ENCODE measurements at regions not wholly inside any gene's neighbourhood (a gene's known extent, or its start where the extent isn't known, plus 50 kb on each side); places are given as distances from the start of the nearest gene placed in this dataset.
"Not testable (repeated sequence)": the region's sequence is repeated elsewhere in the genome, so short reads cannot be mapped to it uniquely, and the experiment has no call there.

- DNase-seq = no peak
Measured at GRCh38 chr21:28333578-28334075, 659.0 kb downstream of the LTN1 start.

GRCh38 chr21:28332796-28333195 is 659.9 kb downstream of the LTN1 start:
- DNase-seq = no peak

DNA sequence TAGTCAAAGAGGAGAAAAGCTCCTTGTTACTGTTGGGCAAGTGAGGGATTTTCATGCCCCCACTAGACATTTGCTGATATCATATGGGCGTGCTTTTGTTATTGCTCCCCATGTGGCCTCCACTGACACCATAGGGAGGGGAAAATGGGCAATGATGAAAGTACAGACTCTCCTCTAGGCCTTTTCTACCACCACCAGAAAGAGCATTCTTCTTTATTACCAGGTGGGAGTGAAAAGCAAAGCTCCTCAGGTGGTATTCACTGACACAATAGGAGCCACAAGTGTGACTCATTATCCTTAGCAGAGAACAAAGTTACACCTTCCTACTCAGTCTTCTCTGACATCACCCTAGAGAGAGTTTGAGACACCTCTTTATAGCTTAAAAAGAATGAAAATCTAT is 667.1 kb downstream of the LTN1 start:
- no peak for DNase-seq

DNA sequence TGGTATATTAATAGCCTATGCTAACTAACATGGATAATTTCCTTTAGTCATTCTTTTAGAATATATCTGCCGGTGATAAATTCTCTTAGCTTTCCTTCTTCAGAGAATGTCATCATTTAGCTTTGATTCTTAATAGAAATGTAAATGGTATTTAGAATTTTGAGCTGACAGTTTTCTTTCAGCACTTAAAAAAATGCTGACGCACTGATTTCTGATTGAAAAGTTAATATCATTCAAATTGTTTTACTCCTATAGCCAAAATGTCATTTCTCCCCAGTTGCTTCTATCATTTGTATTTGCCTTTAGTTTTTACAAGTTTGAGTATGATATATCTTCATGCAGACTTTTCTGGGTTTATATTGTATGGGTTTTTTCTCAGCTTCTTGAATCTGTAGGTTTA is 668.0 kb downstream of the LTN1 start:
- no peak for DNase-seq

- DNase-seq = no peak
Measured at GRCh38 chr21:28317177-28317950, 675.3 kb downstream of the LTN1 start.

- no peak for DNase-seq
Measured at GRCh38 chr21:28311411-28312190, 681.1 kb downstream of the LTN1 start.

- DNase-seq = no peak
Measured at GRCh38 chr21:28310711-28311110, 682.0 kb downstream of the LTN1 start.

GRCh38 chr21:28310171-28310685 is 682.4 kb downstream of the LTN1 start:
- no peak for DNase-seq

- DNase-seq = no peak
Measured at GRCh38 chr21:28309596-28309995, 683.1 kb downstream of the LTN1 start.

GRCh38 chr21:28308516-28308915 is 684.2 kb downstream of the LTN1 start:
- no peak for DNase-seq

GRCh38 chr21:28299946-28300345 is 692.7 kb downstream of the LTN1 start:
- no peak for DNase-seq

DNA sequence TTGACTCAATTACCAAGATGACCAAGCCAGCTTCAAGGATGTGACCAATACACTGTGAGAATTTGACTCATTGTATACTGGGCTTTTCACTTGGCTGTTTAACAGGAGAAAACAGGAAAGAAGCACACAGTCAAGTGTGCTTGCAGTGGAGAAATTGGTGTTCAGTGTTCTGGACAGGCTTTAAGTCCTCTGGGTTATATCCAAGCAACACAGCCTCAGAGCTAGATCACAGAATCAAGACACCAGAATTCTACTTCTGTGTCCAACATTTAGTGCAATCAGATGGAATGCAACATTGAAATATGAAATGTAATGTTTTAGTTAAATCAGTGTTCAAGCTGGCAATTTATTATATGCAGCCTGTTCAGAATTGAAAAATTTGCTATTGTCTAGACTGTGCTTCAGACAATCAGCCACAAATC is 694.4 kb downstream of the LTN1 start:
- DNase-seq = no peak

GRCh38 chr21:28294051-28294450 is 698.6 kb downstream of the LTN1 start:
- DNase-seq = no peak

DNA sequence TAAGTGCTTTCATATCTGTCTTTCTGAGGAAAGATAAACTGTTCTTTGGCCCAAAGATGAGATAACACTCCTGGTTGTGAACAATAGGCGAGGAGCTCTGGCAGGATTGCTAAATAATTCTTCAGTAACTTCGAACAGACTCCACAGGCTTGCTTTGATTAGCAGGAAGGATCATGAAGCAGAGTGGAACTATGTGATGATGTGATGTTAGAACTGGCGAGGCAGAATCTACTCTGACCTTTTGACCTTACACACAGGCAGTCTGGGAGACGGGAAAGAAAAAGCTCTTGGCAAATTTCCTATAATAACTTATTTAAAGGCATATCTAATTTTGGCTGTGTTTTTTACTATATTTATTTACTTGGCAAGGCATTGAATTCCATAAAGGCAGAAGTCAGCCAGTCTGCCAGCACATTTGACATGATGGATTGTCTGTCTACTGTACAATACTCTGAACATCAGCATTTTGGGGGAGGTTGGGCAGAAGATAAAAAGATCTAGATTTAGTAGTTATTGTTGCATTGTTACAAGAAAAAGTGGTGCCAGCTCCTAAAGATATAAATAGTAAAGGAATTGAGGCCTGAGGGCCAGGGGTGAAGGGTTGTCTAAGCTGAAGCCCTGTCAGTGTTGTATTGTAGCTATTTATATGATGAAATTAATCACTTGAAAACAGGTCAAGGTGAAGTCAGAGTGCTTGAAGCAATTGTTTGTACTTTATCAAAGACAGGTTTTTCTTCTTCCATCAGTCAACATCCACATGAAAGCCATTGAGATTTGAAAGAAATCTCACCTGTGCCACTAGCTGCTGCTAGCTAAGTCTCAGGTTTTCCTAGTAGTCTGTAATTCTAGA is 708.8 kb downstream of the LTN1 start:
- DNase-seq = no peak

DNA sequence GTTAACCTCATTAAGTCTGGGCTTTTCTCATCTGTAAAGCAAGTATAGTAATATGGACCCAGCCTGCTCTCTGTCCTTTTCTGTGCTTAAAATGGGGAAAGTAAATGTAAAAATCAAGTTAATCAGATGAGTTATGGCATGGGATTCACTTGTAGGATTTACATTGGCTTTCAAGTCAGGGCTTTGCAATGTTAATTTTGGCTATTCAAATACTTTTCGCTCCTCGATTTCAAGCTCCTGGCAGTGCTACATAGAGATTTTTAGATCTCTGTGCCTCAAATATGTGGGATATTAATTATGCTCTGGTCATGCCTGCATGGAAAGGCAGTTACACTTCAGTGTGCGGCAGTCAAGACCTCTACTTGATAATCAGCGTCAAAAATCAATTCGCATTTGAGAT is 709.8 kb downstream of the LTN1 start:
- DNase-seq = no peak

- DNase-seq = not testable (repeated sequence)
Measured at GRCh38 chr21:28281357-28281756, 711.3 kb downstream of the LTN1 start.

DNA sequence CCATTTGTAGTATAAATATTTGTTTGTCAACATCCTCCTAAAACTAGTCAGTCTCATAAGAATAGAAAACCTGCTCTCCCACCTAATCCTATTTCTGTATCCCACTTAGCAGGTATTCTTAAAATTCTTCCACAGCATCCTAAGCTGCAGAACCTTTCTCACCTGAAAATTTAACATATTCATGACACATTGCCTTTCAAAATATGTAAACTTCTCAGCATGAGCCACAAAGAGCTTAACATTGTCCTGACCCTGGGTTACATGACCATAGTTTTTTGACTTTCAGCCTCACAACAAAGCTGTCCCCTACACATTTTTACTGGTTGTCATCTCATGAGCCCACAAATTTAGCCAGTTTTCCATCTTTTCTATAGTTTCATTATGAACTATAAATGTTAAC is 712.1 kb downstream of the LTN1 start:
- DNase-seq = no peak

DNA sequence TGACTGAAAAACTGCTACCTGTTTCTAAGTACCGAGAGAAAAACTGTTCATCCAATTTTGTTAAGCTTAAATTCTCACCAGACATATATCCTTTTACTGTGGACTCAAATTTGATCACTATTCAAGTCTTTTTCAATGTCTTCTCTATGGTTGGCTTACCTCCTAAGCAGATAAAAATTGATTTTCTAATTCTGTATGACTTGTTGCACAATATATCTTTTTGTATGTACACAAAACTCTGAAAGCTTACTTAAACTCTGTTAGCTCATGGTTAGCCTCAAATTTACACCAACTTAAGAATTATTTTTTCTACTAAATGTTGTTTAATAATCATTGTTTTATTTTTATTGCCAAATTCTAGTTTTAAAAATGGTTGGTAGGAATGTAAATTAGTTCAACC is 715.4 kb downstream of the LTN1 start:
- no peak for DNase-seq

GRCh38 chr21:28272272-28272992 is 720.2 kb downstream of the LTN1 start:
- no peak for DNase-seq

DNA sequence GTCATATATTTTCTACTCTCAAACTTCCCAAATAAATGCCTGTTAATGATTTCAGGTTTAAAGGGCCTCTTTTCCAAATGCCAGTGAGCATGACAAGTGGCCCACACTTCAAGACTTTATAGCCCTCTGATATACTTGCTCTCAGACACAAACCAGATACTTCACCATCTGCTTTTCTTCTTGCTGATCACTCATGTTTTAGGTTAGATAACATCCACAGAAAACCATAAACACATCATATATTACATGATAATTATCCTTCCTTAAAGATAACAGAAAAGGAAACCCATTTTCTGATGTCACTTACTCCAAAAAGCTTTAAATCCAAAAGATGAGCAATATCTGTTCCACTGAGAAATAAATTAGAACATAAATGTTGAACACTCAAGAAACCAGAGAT is 723.5 kb downstream of the LTN1 start:
- no peak for DNase-seq

DNA sequence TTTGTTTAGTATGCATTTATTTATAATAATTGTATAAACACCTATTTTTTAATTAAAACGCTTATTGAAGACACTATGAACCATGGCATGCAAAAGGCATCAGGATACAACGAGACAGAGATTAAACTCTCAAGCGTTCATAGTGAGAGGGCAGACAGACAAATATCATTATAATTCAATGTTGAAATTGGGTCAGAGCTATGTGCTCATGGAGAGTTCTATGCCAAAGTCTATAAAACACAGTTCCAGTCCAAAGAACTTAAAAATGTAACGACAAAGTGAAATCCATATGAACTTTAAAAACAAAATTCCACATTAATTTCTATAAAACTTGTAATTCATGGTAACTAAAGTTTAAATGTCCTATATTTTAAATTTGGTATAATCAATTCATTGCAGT is 724.0 kb downstream of the LTN1 start:
- no peak for DNase-seq

GRCh38 chr21:28267449-28267848 is 725.2 kb downstream of the LTN1 start:
- DNase-seq = no peak

Data from central memory CD4-positive, alpha-beta T cell (primary cell).